H1 (cell line): ENCODE measurements at regions not wholly inside any gene's neighbourhood (a gene's known extent, or its start where the extent isn't known, plus 50 kb on each side); places are given as distances from the start of the nearest gene placed in this dataset.

ENCODE experiments used
- CTCF ChIA-PET: fragments of 300-600 bp; sonication (Branson Sonifier 250); formaldehyde crosslinking; loops from one replicate; lab custom pipeline; 2021; ENCODE audit not compliant: partially characterized antibody; lab: Charles Lee
- POLR2A ChIA-PET: fragments of 300-600 bp; sonication (Branson Sonifier 250); formaldehyde crosslinking; loops from one replicate; lab custom pipeline; 2021; ENCODE audit warnings: inconsistent platforms; ENCODE audit not compliant: partially characterized antibody; lab: Charles Lee
- DNase-seq, 2 experiments: peaks; one replicate each; pipeline versions ENCODE4 v3.0.0 to v3.0.0-alpha.2; 2010 to 2022; ENCODE audit warnings: low spot score in 2 of 2, low read depth in 1 of 2, mixed read lengths in 1 of 2
- FAIRE-seq: peaks from 2 replicates; lab custom pipeline; 2011; peaks lifted over from hg19 to GRCh38; lab: Jason Lieb, UNC
- H2AFZ ChIP-seq: 2 replicates; pipeline ENCODE4 v1.8.1; 2012; ENCODE audit warnings: low read length, inconsistent platforms
- H2AK5ac ChIP-seq: 2 replicates; pipeline ENCODE4 v1.6.1; 2013; ENCODE audit warnings: low read depth, low read length
- H2BK120ac ChIP-seq: replicated peaks from 2 replicates; pipeline ENCODE3; 2013; ENCODE audit warnings: low read depth, low read length, inconsistent platforms
- H2BK12ac ChIP-seq: 2 replicates; pipeline ENCODE4 v1.6.1; 2013; ENCODE audit warnings: low read depth, low read length
- H2BK15ac ChIP-seq: 2 replicates; pipeline ENCODE4 v1.6.1; 2013; ENCODE audit warnings: low read length
- H2BK20ac ChIP-seq: 2 replicates; pipeline ENCODE4 v1.6.1; 2013; ENCODE audit warnings: low read length
- H2BK5ac ChIP-seq: 2 replicates; pipeline ENCODE4 v1.6.1; 2013; ENCODE audit warnings: low read depth, low read length
- H3K14ac ChIP-seq: 2 replicates; pipeline ENCODE4 v1.6.1; 2013; ENCODE audit warnings: inconsistent platforms; ENCODE audit not compliant: insufficient read length
- H3K18ac ChIP-seq: 2 replicates; pipeline ENCODE4 v1.6.1; 2013; ENCODE audit warnings: low read length; ENCODE audit errors: extremely low read depth
- H3K23ac ChIP-seq: 2 replicates; pipeline ENCODE4 v1.6.1; 2013; ENCODE audit warnings: inconsistent platforms; ENCODE audit not compliant: insufficient read length
- H3K23me2 ChIP-seq: 2 replicates; pipeline ENCODE4 v1.6.1; 2013; ENCODE audit warnings: low read depth, low read length
- H3K27ac ChIP-seq: 2 replicates; pipeline ENCODE4 v1.6.1; 2011; ENCODE audit warnings: low read depth, low read length, inconsistent platforms
- H3K27me3 ChIP-seq, 4 experiments: replicated peaks in 1 of 4; 1 replicate in 1 of 4; 2 replicates in 3 of 4; pipeline versions ENCODE4 v1.6.1 to v1.8.1; 2011 to 2013; ENCODE audit warnings: low read length in 3 of 4, mild to moderate bottlenecking in 3 of 4, inconsistent platforms in 2 of 4, mixed read lengths in 2 of 4, moderate library complexity in 1 of 4; ENCODE audit not compliant: control insufficient read depth in 3 of 4, insufficient read depth in 3 of 4; ENCODE audit errors: extremely low read depth in 1 of 4
- H3K36me3 ChIP-seq, 4 experiments: 2 replicates each; pipeline versions ENCODE4 v1.6.1 to v1.8.1; 2011 to 2013; ENCODE audit warnings: mild to moderate bottlenecking in 4 of 4, low read length in 3 of 4, moderate library complexity in 2 of 4, control low read depth in 1 of 4, inconsistent platforms in 1 of 4; ENCODE audit not compliant: insufficient read depth in 4 of 4, control insufficient read depth in 2 of 4
- H3K4ac ChIP-seq: replicated peaks from 2 replicates; pipeline ENCODE3; 2013; ENCODE audit warnings: low read length, low read depth, mixed read lengths, inconsistent platforms; ENCODE audit not compliant: insufficient read length
- H3K4me1 ChIP-seq, 4 experiments: replicated peaks in 1 of 4; 1 replicate in 1 of 4; 2 replicates in 3 of 4; pipeline versions ENCODE4 v1.6.1 to v1.8.1; 2011 to 2013; ENCODE audit warnings: low read length in 3 of 4, inconsistent platforms in 2 of 4, mixed read lengths in 1 of 4; ENCODE audit not compliant: insufficient read depth in 4 of 4, control insufficient read depth in 3 of 4
- H3K4me2 ChIP-seq, 2 experiments: 2 replicates each; pipeline versions ENCODE4 v1.6.1 to v1.8.1; 2011 to 2013; ENCODE audit warnings: low read depth in 2 of 2, low read length in 2 of 2, control low read depth in 1 of 2, inconsistent platforms in 1 of 2, mild to moderate bottlenecking in 1 of 2; ENCODE audit not compliant: insufficient read depth in 1 of 2
- H3K4me3 ChIP-seq, 4 experiments: fragments of 200-600, 300-600 bp in 1 of 4; sonication (generic), shearing (Covaris generic), sonication (Bioruptor Twin) in 1 of 4; 2 replicates each; pipeline versions ENCODE4 v1.5.1 to v1.8.1; 2011 to 2016; ENCODE audit warnings: low read length in 4 of 4, low read depth in 3 of 4, control low read depth in 2 of 4, inconsistent platforms in 2 of 4, mild to moderate bottlenecking in 2 of 4, mixed read lengths in 1 of 4, moderate library complexity in 1 of 4; ENCODE audit not compliant: insufficient read depth in 2 of 4; ENCODE audit errors: extremely low read depth in 1 of 4
- H3K56ac ChIP-seq: replicated peaks from 2 replicates; pipeline ENCODE3; 2013; ENCODE audit warnings: low read depth, mild to moderate bottlenecking, mixed read lengths, low read length, inconsistent platforms; ENCODE audit not compliant: insufficient read length
- H3K79me1 ChIP-seq: 2 replicates; pipeline ENCODE4 v1.6.1; 2013; ENCODE audit warnings: low read depth, low read length, control low read depth
- H3K79me2 ChIP-seq, 2 experiments: 2 replicates each; pipeline versions ENCODE4 v1.6.1 to v1.8.1; 2012 to 2013; ENCODE audit warnings: low read length in 2 of 2, mild to moderate bottlenecking in 2 of 2, inconsistent platforms in 1 of 2; ENCODE audit not compliant: insufficient read depth in 2 of 2, control insufficient read depth in 1 of 2
- H3K9ac ChIP-seq, 4 experiments: replicated peaks in 1 of 4; 1 replicate in 1 of 4; 2 replicates in 3 of 4; pipeline versions ENCODE4 v1.6.1 to v1.8.1; 2011 to 2013; ENCODE audit warnings: low read depth in 3 of 4, low read length in 3 of 4, control low read depth in 2 of 4, mild to moderate bottlenecking in 2 of 4, moderate library complexity in 2 of 4, inconsistent platforms in 1 of 4; ENCODE audit errors: extremely low read depth in 1 of 4
- H3K9me3 ChIP-seq, 2 experiments: 2 replicates each; pipeline versions ENCODE4 v1.6.1 to v1.8.1; 2012 to 2013; ENCODE audit warnings: mild to moderate bottlenecking in 2 of 2, moderate library complexity in 2 of 2, control low read depth in 1 of 2, inconsistent platforms in 1 of 2, low read depth in 1 of 2, low read length in 1 of 2, mixed read lengths in 1 of 2; ENCODE audit not compliant: insufficient read depth in 2 of 2
- H4K20me1 ChIP-seq, 2 experiments: replicated peaks in 1 of 2; 2 replicates each; pipeline versions ENCODE3 to v1.8.1; 2011 to 2013; ENCODE audit warnings: inconsistent platforms in 2 of 2, low read length in 2 of 2, mild to moderate bottlenecking in 1 of 2; ENCODE audit not compliant: insufficient read depth in 2 of 2, control insufficient read depth in 1 of 2
- H4K5ac ChIP-seq: 2 replicates; pipeline ENCODE4 v1.6.1; 2013; ENCODE audit warnings: low read length, low read depth, mixed read lengths, inconsistent platforms; ENCODE audit not compliant: insufficient read length
- H4K8ac ChIP-seq: 2 replicates; pipeline ENCODE4 v1.8.0; 2013; ENCODE audit warnings: mild to moderate bottlenecking, moderate library complexity, low read length, inconsistent platforms; ENCODE audit not compliant: insufficient read depth; ENCODE audit errors: extremely low read depth
- H4K91ac ChIP-seq: replicated peaks from 2 replicates; pipeline ENCODE3; 2013; ENCODE audit warnings: low read length, mixed read lengths, inconsistent platforms; ENCODE audit not compliant: insufficient read length
- BRCA1 ChIP-seq: IDR thresholded peaks from 2 replicates; pipeline ENCODE4 v1.6.1; 2012; ENCODE audit warnings: low read depth, low read length, improper control_type of control experiment
- CHD2 ChIP-seq: IDR thresholded peaks from 2 replicates; pipeline ENCODE4 v1.6.1; 2012; ENCODE audit warnings: low read length, improper control_type of control experiment
- CTCF ChIP-seq, 3 experiments: IDR thresholded peaks; 1 replicate in 2 of 3; 2 replicates in 1 of 3; pipeline versions ENCODE4 v1.5.1 to v1.6.1; 2011; ENCODE audit warnings: low read length in 3 of 3, mild to moderate bottlenecking in 3 of 3, inconsistent platforms in 2 of 3, low read depth in 1 of 3, moderate library complexity in 1 of 3; ENCODE audit not compliant: insufficient read depth in 1 of 3; ENCODE audit errors: control extremely low read depth in 1 of 3
- HDAC2 ChIP-seq, 2 experiments: fragments of 300-600 bp in 1 of 2; sonication (generic) in 1 of 2; IDR thresholded peaks; 2 replicates each; pipeline ENCODE4 v1.6.1; 2011 to 2012; ENCODE audit warnings: low read depth in 2 of 2, low read length in 2 of 2, mild to moderate bottlenecking in 2 of 2, moderate library complexity in 2 of 2, borderline replicate concordance in 1 of 2, inconsistent platforms in 1 of 2
- KDM5A ChIP-seq: fragments of 200-600 bp; IDR thresholded peaks from 2 replicates; pipeline ENCODE4 v1.7.1; 2012; ENCODE audit warnings: mild to moderate bottlenecking, low read length, inconsistent platforms, mixed read lengths
- MAFK ChIP-seq: IDR thresholded peaks from 2 replicates; pipeline ENCODE4 v1.6.1; 2012; ENCODE audit warnings: low read depth, mild to moderate bottlenecking, improper control_type of control experiment, low read length
- MAX ChIP-seq: IDR thresholded peaks from 2 replicates; pipeline ENCODE4 v1.6.1; 2012; ENCODE audit warnings: inconsistent platforms
- NANOG ChIP-seq: IDR thresholded peaks from 2 replicates; pipeline ENCODE4 v1.6.1; 2011; ENCODE audit warnings: low read length, low read depth, mild to moderate bottlenecking, inconsistent platforms; ENCODE audit not compliant: insufficient read depth, poor library complexity, severe bottlenecking
- RBBP5 ChIP-seq: IDR thresholded peaks from 2 replicates; pipeline ENCODE4 v1.7.1; 2012; ENCODE audit warnings: low read depth, mild to moderate bottlenecking, inconsistent platforms, low read length, moderate library complexity, borderline replicate concordance
- TCF12 ChIP-seq: IDR thresholded peaks from 2 replicates; pipeline ENCODE4 v1.6.1; 2011; ENCODE audit warnings: low read depth, mild to moderate bottlenecking, low read length
- YY1 ChIP-seq: IDR thresholded peaks from 2 replicates; pipeline ENCODE4 v1.6.1; 2011; ENCODE audit warnings: low read depth, mild to moderate bottlenecking, low read length
- WGBS, 2 experiments: shearing (Covaris generic) in 1 of 2; methylation state at CpG; one replicate each; pipeline versions ENCODE4 v1.1.6 to v1.1.7; 2013 to 2015; ENCODE audit warnings: low lambda C conversion rate in 2 of 2, mixed read lengths in 2 of 2, inconsistent platforms in 1 of 2, low coverage in 1 of 2, missing lambda C conversion rate in 1 of 2; ENCODE audit not compliant: insufficient replicate concordance in 2 of 2, insufficient coverage in 1 of 2, insufficient read length in 1 of 2; ENCODE audit errors: extremely low coverage in 1 of 2, missing lambda C conversion rate in 1 of 2; 5-methylcytosine and 5-hydroxymethylcytosine counted together

- H3K4me1 ChIP-seq, result peaks cover 0 to 2% (median 0%) of the 10 kb centered on the region in 4 experiments; a peak in 1 of 7 replicates
- no peak for FAIRE-seq
- no peak for TF ChIP-seq NANOG
- TF ChIP-seq MAFK, result no peak
- no peak for TF ChIP-seq BRCA1
- TF ChIP-seq MAX, result no peak
- TF ChIP-seq CTCF (IDR thresholded peaks at IDR 0.05; ENCODE audit: control extremely low read depth in 1 of 3, insufficient read depth in 1 of 3, low read depth in 1 of 3, low read length in 3 of 3), result no peak
- no peak for TF ChIP-seq YY1
- no peak for TF ChIP-seq TCF12
- TF ChIP-seq HDAC2 (IDR thresholded peaks at IDR 0.05; ENCODE audit: borderline replicate concordance in 1 of 2, low read depth in 2 of 2, low read length in 2 of 2), result no peak
- no peak for TF ChIP-seq KDM5A
- TF ChIP-seq RBBP5, result no peak
- TF ChIP-seq CHD2, result no peak
Observed at GRCh38 chr9:16318516-16319060, 551.9 kb downstream of the BNC2 start.

More at GRCh38 chr9:16318516-16319060, 551.9 kb downstream of the BNC2 start:
- no peaks in the 10 kb centered on the region for H3K79me1 ChIP-seq
- no peak overlapping the region; the same call in 1 of the 2 replicates for H4K8ac ChIP-seq
- no peak overlapping the region for H3K4me2 ChIP-seq
- H3K56ac ChIP-seq, result no peak overlapping the region
- no peak for DNase-seq
- no peak overlapping the region for H2BK15ac ChIP-seq
- no peak overlapping the region for H3K4me3 ChIP-seq
- H2BK5ac ChIP-seq, result no peak overlapping the region
- H3K36me3 ChIP-seq, result no peaks in the 10 kb centered on the region
- no peak overlapping the region for H3K18ac ChIP-seq
- no peaks in the 10 kb centered on the region for H3K27me3 ChIP-seq
- CTCF ChIA-PET, result interaction anchor here (2.1 kb wide), 1 partner anchor 13 kb away, joined by 6 read pairs; no protein-coding TSS in a partner anchor
- no peak overlapping the region for H3K27ac ChIP-seq
- H2BK12ac ChIP-seq, result no peak overlapping the region
- no peak overlapping the region for H2BK20ac ChIP-seq
- H3K4ac ChIP-seq, result no peak overlapping the region
- no peak overlapping the region for H3K14ac ChIP-seq
- no peak overlapping the region for H4K91ac ChIP-seq
- no peak overlapping the region for H3K23ac ChIP-seq
- no peak overlapping the region for H2AK5ac ChIP-seq
- no peaks in the 10 kb centered on the region; the same call in 1 of the 2 replicates for H3K23me2 ChIP-seq
- H2BK120ac ChIP-seq, result no peak overlapping the region
- no peaks in the 10 kb centered on the region for H3K9me3 ChIP-seq
- no peak overlapping the region for H2AFZ ChIP-seq
- H3K79me2 ChIP-seq, result no peaks in the 10 kb centered on the region
- 88% methylated on average over 19 of the region's 20 CpGs; no CpG with 5 or more reads in 1 of the 2 experiments for WGBS, 2 experiments
- H3K9ac ChIP-seq, result no peak overlapping the region
- H4K20me1 ChIP-seq, result no peaks in the 10 kb centered on the region
- no peak overlapping the region for H4K5ac ChIP-seq
- POLR2A ChIA-PET, result no interaction called here
